ENCODE measurements at regions not wholly inside any gene's neighbourhood (a gene's known extent, or its start where the extent isn't known, plus 50 kb on each side); places are given as distances from the start of the nearest gene placed in this dataset.

- TF ChIP-seq, protein P1, sequence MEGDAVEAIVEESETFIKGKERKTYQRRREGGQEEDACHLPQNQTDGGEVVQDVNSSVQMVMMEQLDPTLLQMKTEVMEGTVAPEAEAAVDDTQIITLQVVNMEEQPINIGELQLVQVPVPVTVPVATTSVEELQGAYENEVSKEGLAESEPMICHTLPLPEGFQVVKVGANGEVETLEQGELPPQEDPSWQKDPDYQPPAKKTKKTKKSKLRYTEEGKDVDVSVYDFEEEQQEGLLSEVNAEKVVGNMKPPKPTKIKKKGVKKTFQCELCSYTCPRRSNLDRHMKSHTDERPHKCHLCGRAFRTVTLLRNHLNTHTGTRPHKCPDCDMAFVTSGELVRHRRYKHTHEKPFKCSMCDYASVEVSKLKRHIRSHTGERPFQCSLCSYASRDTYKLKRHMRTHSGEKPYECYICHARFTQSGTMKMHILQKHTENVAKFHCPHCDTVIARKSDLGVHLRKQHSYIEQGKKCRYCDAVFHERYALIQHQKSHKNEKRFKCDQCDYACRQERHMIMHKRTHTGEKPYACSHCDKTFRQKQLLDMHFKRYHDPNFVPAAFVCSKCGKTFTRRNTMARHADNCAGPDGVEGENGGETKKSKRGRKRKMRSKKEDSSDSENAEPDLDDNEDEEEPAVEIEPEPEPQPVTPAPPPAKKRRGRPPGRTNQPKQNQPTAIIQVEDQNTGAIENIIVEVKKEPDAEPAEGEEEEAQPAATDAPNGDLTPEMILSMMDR (IDR thresholded peaks at IDR 0.05): no peak
- no peak for TF ChIP-seq EP300 (IDR thresholded peaks at IDR 0.05)
- no peak for TF ChIP-seq POLR2A (IDR thresholded peaks at IDR 0.05)
These were observed 226.2 kb downstream of the SKIDA1 start for GRCh38 chr10:21299330-21299729.

All from stomach (tissue), 4 donors.